Muscle layer of colon (tissue), 2 donors: ENCODE measurements at regions not wholly inside any gene's neighbourhood (a gene's known extent, or its start where the extent isn't known, plus 50 kb on each side); places are given as distances from the start of the nearest gene placed in this dataset.
A peak's percentile ranks its signal among the peaks of the same experiment; 100 is the strongest.

Experiments
- H3K27ac ChIP-seq: one replicate; pipeline ENCODE4 v1.7.0; 2013; ENCODE audit warnings: low read depth, mild to moderate bottlenecking, low read length, moderate library complexity
- H3K27me3 ChIP-seq, 2 donors: one replicate each; pipeline ENCODE4 v1.7.0; 2013; ENCODE audit warnings: low read length in 2 of 2, mild to moderate bottlenecking in 2 of 2; ENCODE audit not compliant: insufficient read depth in 2 of 2, control insufficient read depth in 1 of 2
- H3K36me3 ChIP-seq: one replicate; pipeline ENCODE4 v1.7.0; 2013; ENCODE audit warnings: mild to moderate bottlenecking, low read length; ENCODE audit not compliant: insufficient read depth
- H3K4me1 ChIP-seq: one replicate; pipeline ENCODE4 v1.7.0; 2013; ENCODE audit warnings: mild to moderate bottlenecking, low read length; ENCODE audit not compliant: insufficient read depth
- H3K4me3 ChIP-seq, 2 donors: one replicate each; pipeline ENCODE4 v1.7.0; 2013; ENCODE audit warnings: low read length in 2 of 2, low read depth in 1 of 2, mild to moderate bottlenecking in 1 of 2, moderate library complexity in 1 of 2
- H3K9ac ChIP-seq: one replicate; pipeline ENCODE4 v1.7.0; 2013; ENCODE audit warnings: low read length
- H3K9me3 ChIP-seq: one replicate; pipeline ENCODE4 v1.7.0; 2013; ENCODE audit warnings: mild to moderate bottlenecking, low read length
- donor health status: abdominal sarcoma.
- donor health status: Adenocarcinoma of cecum.

DNA sequence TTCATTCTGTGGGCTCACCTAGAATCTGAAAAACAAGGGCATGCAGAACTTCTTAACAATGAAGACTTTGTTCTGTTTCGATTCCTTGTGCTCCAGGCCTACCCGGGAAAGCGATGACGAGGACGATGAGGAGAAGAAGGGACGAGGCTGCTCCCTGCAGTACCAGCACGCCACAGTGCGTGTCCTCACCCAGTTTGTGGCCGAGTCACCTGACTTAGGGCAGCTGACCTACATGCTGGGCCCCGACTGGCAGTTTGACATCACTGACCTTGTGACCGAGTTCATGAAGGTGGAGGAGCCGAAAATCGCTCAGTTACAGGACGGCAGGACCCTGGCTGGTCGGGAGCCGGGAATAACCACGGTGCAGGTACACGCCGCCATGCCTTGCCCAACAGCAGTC is 585.4 kb downstream of the AACS start:
- Histone ChIP-seq H3K4me1 (no peaks in the 10 kb centered on the region), H3K9me3 (no peaks in the 10 kb centered on the region), H3K4me3 (no peak overlapping the region), H3K27ac (no peak overlapping the region), H3K27me3 (no peaks in the 10 kb centered on the region), H3K9ac (no peak overlapping the region), H3K36me3 (no peaks in the 10 kb centered on the region)

DNA sequence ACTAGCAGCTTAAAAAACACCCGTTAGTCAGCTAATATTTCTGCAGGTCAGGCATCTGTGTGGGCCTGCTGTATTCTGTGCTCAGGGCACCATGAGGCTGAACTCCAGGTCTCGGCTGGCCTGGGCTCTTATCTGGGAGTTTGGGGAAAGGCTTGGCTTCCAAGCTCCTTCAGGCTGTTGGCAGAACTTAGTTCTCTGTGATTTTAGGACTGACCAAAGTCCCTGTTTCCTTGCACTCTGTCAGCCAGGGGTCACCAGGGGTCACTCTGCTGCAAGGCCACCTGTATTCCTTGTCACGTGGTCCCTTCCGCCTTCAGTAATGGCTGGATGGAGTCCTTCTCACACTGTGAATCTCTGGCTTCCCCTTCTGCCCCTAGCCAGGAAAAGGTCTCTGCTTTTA is 586.4 kb downstream of the AACS start:
- no peaks in the 10 kb centered on the region for H3K36me3 ChIP-seq
- H3K27ac ChIP-seq: no peak overlapping the region
- H3K9me3 ChIP-seq: no peaks in the 10 kb centered on the region
- no peak overlapping the region for H3K4me3 ChIP-seq
- no peaks in the 10 kb centered on the region for H3K4me1 ChIP-seq
- H3K27me3 ChIP-seq: no peaks in the 10 kb centered on the region
- no peak overlapping the region for H3K9ac ChIP-seq

- no peak overlapping the region for H3K27ac ChIP-seq
- no peaks in the 10 kb centered on the region for H3K27me3 ChIP-seq
- H3K9ac ChIP-seq: no peak overlapping the region
- H3K36me3 ChIP-seq: no peaks in the 10 kb centered on the region
- H3K9me3 ChIP-seq: no peaks in the 10 kb centered on the region
- no peak overlapping the region for H3K4me3 ChIP-seq
- H3K4me1 ChIP-seq: no peaks in the 10 kb centered on the region
Observed at GRCh38 chr12:125652681-125653080, 587.4 kb downstream of the AACS start.

DNA sequence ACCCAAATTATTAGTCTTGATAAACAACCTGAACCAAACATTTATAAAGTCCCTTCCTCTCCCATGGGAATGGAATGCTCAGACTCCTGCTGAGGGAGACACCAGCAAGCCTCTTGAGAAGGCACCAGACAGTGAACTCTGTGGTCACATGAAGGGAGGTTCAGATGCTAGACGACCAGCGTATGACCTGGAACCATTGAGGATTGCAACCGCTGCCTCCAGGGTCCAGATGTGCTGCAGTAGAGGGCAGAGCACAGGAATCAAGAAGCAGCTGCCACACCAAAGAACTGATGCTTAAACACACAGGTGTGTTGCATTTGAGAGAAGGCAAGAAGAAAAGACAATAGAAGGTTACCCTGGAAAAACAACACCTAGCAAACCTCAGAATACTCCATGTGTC is 592.4 kb downstream of the AACS start:
- H3K4me3 ChIP-seq: no peak overlapping the region
- no peaks in the 10 kb centered on the region for H3K4me1 ChIP-seq

DNA sequence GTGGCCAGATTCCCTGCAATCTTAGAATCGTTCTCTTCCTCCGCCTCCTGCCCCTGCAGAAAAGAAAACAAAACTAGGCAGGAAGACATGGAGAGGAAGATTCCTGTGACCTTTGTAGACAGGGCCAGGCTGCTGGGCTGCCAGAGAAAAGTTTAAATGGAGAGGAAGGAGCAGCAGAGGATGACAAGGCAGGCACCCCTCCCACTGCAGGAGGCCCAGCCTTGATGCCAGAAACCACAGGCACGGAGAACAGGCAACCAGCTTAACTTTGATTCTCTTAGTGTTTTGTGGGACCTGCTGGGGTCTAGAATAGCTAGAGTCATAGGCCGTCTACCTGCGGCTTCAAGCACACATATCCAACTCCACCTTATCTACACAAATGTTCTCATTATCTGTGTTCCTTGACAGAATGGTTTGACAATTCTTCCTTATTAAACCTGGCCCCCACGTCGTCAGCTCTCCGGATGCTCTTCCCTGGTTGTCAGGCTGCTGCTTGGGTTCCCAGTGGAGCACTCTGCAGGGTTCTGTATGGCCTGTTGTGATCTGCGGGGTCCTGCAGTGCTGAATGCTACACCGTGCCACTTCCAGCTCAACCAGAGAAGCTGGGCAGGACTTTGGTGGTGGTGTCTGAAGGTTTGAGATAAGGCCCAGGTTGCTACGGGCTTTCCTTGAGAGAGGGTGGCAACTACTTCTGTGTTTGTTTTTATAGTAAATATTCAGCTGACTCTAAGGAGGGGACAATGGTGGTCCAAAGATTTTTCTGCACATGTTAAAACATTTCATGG is 609.5 kb downstream of the AACS start:
- no peaks in the 10 kb centered on the region for H3K27me3 ChIP-seq
- H3K4me3 ChIP-seq: no peak overlapping the region
- no peaks in the 10 kb centered on the region for H3K4me1 ChIP-seq
- no peaks in the 10 kb centered on the region for H3K36me3 ChIP-seq
- H3K9me3 ChIP-seq: no peaks in the 10 kb centered on the region
- no peak overlapping the region for H3K27ac ChIP-seq
- H3K9ac ChIP-seq: no peak overlapping the region

More for the DNA sequence above, 592.4 kb downstream of the AACS start:
- no peak overlapping the region for H3K9ac ChIP-seq
- H3K27ac ChIP-seq: no peak overlapping the region
- H3K27me3 ChIP-seq: no peaks in the 10 kb centered on the region
- no peaks in the 10 kb centered on the region for H3K9me3 ChIP-seq
- H3K36me3 ChIP-seq: no peaks in the 10 kb centered on the region

DNA sequence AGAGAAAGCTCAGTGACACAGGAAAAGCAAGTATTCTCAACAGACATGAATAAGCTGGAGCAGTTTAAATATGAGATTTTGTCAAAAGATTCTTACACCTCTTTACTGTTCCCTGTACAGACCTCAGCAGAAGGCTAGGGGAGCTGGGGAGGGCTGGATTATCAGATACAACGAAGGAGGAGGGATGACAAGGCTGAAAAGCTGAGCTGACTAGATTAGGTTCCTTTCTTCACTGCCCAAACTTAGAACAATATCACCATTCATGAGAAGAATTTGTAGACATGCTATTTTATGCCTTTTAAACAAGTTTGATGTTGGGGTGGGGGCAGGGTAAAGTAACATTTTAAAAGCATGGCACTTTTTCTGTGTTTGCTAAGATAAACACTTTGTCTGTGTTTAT is 611.1 kb downstream of the AACS start:
- no peaks in the 10 kb centered on the region for H3K36me3 ChIP-seq
- H3K4me3 ChIP-seq: no peak overlapping the region
- H3K9me3 ChIP-seq: no peaks in the 10 kb centered on the region
- H3K27me3 ChIP-seq: no peaks in the 10 kb centered on the region
- no peaks in the 10 kb centered on the region for H3K4me1 ChIP-seq
- H3K27ac ChIP-seq: no peak overlapping the region
- no peak overlapping the region for H3K9ac ChIP-seq

- Histone ChIP-seq H3K36me3 (no peaks in the 10 kb centered on the region), H3K4me1 (no peaks in the 10 kb centered on the region), H3K27me3 (no peaks in the 10 kb centered on the region), H3K9ac (no peak overlapping the region), H3K4me3 (no peak overlapping the region), H3K27ac (no peak overlapping the region), H3K9me3 (no peaks in the 10 kb centered on the region)
Observed at GRCh38 chr12:125677829-125678228, 612.6 kb downstream of the AACS start.

- H3K4me1 ChIP-seq: no peaks in the 10 kb centered on the region
- no peak overlapping the region for H3K27ac ChIP-seq
- no peak overlapping the region for H3K4me3 ChIP-seq
- no peaks in the 10 kb centered on the region for H3K9me3 ChIP-seq
- no peaks in the 10 kb centered on the region for H3K27me3 ChIP-seq
- no peak overlapping the region for H3K9ac ChIP-seq
- no peaks in the 10 kb centered on the region for H3K36me3 ChIP-seq
Observed at GRCh38 chr12:125678589-125678993, 613.4 kb downstream of the AACS start.

GRCh38 chr12:125683748-125684381 is 618.6 kb downstream of the AACS start:
- H3K9ac ChIP-seq: no peak overlapping the region
- H3K27me3 ChIP-seq: no peaks in the 10 kb centered on the region
- no peaks in the 10 kb centered on the region for H3K9me3 ChIP-seq

GRCh38 chr12:125684968-125685790 is 619.9 kb downstream of the AACS start:
- H3K9me3 ChIP-seq: no peaks in the 10 kb centered on the region
- H3K27ac ChIP-seq: peak overlapping the region; percentile 63
- no peak overlapping the region for H3K9ac ChIP-seq
- H3K27me3 ChIP-seq: no peaks in the 10 kb centered on the region
- peaks cover 22% of the 10 kb centered on the region for H3K4me1 ChIP-seq
- H3K4me3 ChIP-seq: no peak overlapping the region
- H3K36me3 ChIP-seq: no peaks in the 10 kb centered on the region

More at GRCh38 chr12:125683748-125684381, 618.6 kb downstream of the AACS start:
- Histone ChIP-seq H3K27ac (no peak overlapping the region), H3K4me3 (no peak overlapping the region), H3K36me3 (no peaks in the 10 kb centered on the region), H3K4me1 (peaks cover 22% of the 10 kb centered on the region)

DNA sequence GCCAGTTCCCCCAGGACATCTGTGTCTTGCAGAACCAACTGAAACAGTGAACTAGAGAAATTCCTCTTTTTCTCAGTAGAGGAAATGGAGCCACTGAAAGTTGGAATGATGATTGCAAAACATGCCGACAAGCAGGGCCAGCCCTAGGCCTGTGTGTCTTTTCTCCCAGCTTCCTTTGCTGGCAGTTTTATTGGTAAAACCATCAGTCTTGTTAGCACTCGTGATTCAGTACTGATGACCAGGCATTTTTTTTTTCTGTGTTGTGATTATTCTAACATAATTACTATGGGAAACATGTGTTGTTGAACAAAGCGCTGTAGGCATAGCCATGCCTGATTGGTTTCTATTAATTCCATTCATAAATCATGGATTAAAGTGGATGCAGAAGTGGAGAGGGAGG is 620.7 kb downstream of the AACS start:
- Histone ChIP-seq H3K27me3 (no peaks in the 10 kb centered on the region), H3K36me3 (no peaks in the 10 kb centered on the region)

More for the DNA sequence above, 620.7 kb downstream of the AACS start:
- Histone ChIP-seq H3K4me1 (peaks cover 22% of the 10 kb centered on the region), H3K4me3 (no peak overlapping the region), H3K9ac (no peak overlapping the region), H3K27ac (peak overlapping the region; percentile 63), H3K9me3 (no peaks in the 10 kb centered on the region)
